SK-N-SH (cell line): ENCODE measurements at regions not wholly inside any gene's neighbourhood (a gene's known extent, or its start where the extent isn't known, plus 50 kb on each side); places are given as distances from the start of the nearest gene placed in this dataset.

Experiments
- CTCF ChIA-PET: fragments of 300-600, 350-600 bp; formaldehyde crosslinking; extraction: SDS; loops from one replicate; lab custom pipeline; 2021; lab: Yijun Ruan, JAX
- POLR2A ChIA-PET: fragments of 350-600 bp; sonication (Branson Sonifier 250); formaldehyde crosslinking; extraction: SDS; loops from one replicate; lab custom pipeline; 2020; ENCODE audit warnings: antibody characterized with exemption, inconsistent platforms; lab: Yijun Ruan, JAX
- DNase-seq: peaks from one replicate; pipeline ENCODE4 v3.0.0; 2012
- H2AFZ ChIP-seq: fragments of 200-600 bp; sonication (generic); 2 replicates; pipeline ENCODE4 v1.8.1; 2016; ENCODE audit warnings: antibody characterized with exemption, mild to moderate bottlenecking, low read depth
- H3F3A ChIP-seq: fragments of 200-600 bp; sonication (generic); replicated peaks from 2 replicates; pipeline ENCODE3; 2016; ENCODE audit warnings: antibody characterized with exemption, mild to moderate bottlenecking; ENCODE audit not compliant: insufficient read depth
- H3K27ac ChIP-seq, 2 experiments: fragments of 200-500 bp in 1 of 2; fragments of 200-600 bp in 1 of 2; sonication (Bioruptor generic) in 1 of 2; sonication (generic), shearing (Covaris generic) in 1 of 2; 2 replicates each; pipeline versions ENCODE4 v1.5.1 to v1.6.1; 2014 to 2016; ENCODE audit warnings: low read depth in 2 of 2, inconsistent platforms in 1 of 2, low read length in 1 of 2, mild to moderate bottlenecking in 1 of 2, mixed read lengths in 1 of 2
- H3K27me3 ChIP-seq: fragments of 200-600 bp; sonication (generic), shearing (Covaris generic); 2 replicates; pipeline ENCODE4 v1.6.1; 2016; ENCODE audit warnings: mixed run types; ENCODE audit not compliant: insufficient read depth
- H3K36me3 ChIP-seq, 2 experiments: fragments of 200-500 bp in 1 of 2; fragments of 200-600 bp in 1 of 2; sonication (Bioruptor generic) in 1 of 2; sonication (generic) in 1 of 2; replicated peaks in 1 of 2; 2 replicates each; pipeline versions ENCODE3 to v1.5.1; 2014 to 2016; ENCODE audit warnings: low read length in 1 of 2, mild to moderate bottlenecking in 1 of 2; ENCODE audit not compliant: insufficient read depth in 2 of 2, control insufficient read depth in 1 of 2
- H3K4me1 ChIP-seq, 2 experiments: fragments of 200-500 bp in 1 of 2; fragments of 200-600 bp in 1 of 2; sonication (Bioruptor generic) in 1 of 2; sonication (generic), shearing (Covaris generic) in 1 of 2; 2 replicates each; pipeline versions ENCODE4 v1.5.1 to v1.6.1; 2014 to 2016; ENCODE audit warnings: low read depth in 1 of 2, low read length in 1 of 2, mixed run types in 1 of 2; ENCODE audit not compliant: insufficient read depth in 2 of 2, control insufficient read depth in 1 of 2
- H3K4me2 ChIP-seq: fragments of 200-600 bp; sonication (generic), shearing (Covaris generic); 2 replicates; pipeline ENCODE4 v1.6.1; 2017; ENCODE audit warnings: mixed run types
- H3K4me3 ChIP-seq, 2 experiments: fragments of 200-500 bp in 1 of 2; fragments of 200-600 bp in 1 of 2; sonication (Bioruptor generic) in 1 of 2; sonication (generic), shearing (Covaris generic) in 1 of 2; 2 replicates each; pipeline versions ENCODE4 v1.5.1 to v1.8.1; 2014 to 2016; ENCODE audit warnings: low read depth in 2 of 2, inconsistent platforms in 1 of 2, low read length in 1 of 2, mild to moderate bottlenecking in 1 of 2, mixed read lengths in 1 of 2, moderate library complexity in 1 of 2
- H3K79me2 ChIP-seq: fragments of 200-600 bp; sonication (generic); 2 replicates; pipeline ENCODE4 v1.8.1; 2017; ENCODE audit warnings: mild to moderate bottlenecking; ENCODE audit not compliant: insufficient read depth
- H3K9ac ChIP-seq: fragments of 200-600 bp; sonication (generic); 2 replicates; pipeline ENCODE4 v1.6.1; 2017; ENCODE audit warnings: mixed run types
- H3K9me2 ChIP-seq: fragments of 200-600 bp; sonication (generic); 2 replicates; pipeline ENCODE4 v1.6.1; 2017; ENCODE audit warnings: mixed run types
- H3K9me3 ChIP-seq: fragments of 200-600 bp; sonication (generic); 2 replicates; pipeline ENCODE4 v1.6.1; 2017; ENCODE audit warnings: mixed run types, mild to moderate bottlenecking, moderate library complexity
- H4K20me1 ChIP-seq: fragments of 200-600 bp; sonication (generic); 2 replicates; pipeline ENCODE4 v1.6.1; 2017; ENCODE audit warnings: mild to moderate bottlenecking, mixed run types; ENCODE audit not compliant: insufficient read depth
- EZH2phosphoT487 ChIP-seq: fragments of 200-600 bp; sonication (generic); IDR thresholded peaks from 2 replicates; pipeline ENCODE4 v1.6.1; 2017; ENCODE audit warnings: low read depth, mixed run types, mild to moderate bottlenecking, antibody characterized with exemption, moderate library complexity, borderline replicate concordance
- FOSL2 ChIP-seq: IDR thresholded peaks from 2 replicates; pipeline ENCODE4 v1.4.0; 2012; ENCODE audit warnings: low read depth, mild to moderate bottlenecking, moderate library complexity, borderline replicate concordance
- FOXJ3 ChIP-seq: sonication (generic); formaldehyde crosslinking; IDR thresholded peaks from 2 replicates; pipeline ENCODE4 v1.5.1; 2020; ENCODE audit warnings: mild to moderate bottlenecking, missing genetic modification reagents
- GABPA ChIP-seq: IDR thresholded peaks from 2 replicates; pipeline ENCODE4 v1.4.0; 2012; ENCODE audit warnings: low read depth, mild to moderate bottlenecking
- JUND ChIP-seq: IDR thresholded peaks from 2 replicates; pipeline ENCODE4 v1.4.0; 2012
- NRF1 ChIP-seq: IDR thresholded peaks from 2 replicates; pipeline ENCODE4 v1.6.1; 2012; ENCODE audit warnings: low read depth, mild to moderate bottlenecking, low read length
- POLR2AphosphoS5 ChIP-seq: IDR thresholded peaks from 2 replicates; pipeline ENCODE4 v1.6.1; 2012; ENCODE audit warnings: low read depth, low read length
- RFX5 ChIP-seq: IDR thresholded peaks from 2 replicates; pipeline ENCODE4 v1.6.1; 2012; ENCODE audit warnings: mild to moderate bottlenecking, improper control_type of control experiment, low read length
- RXRA ChIP-seq: IDR thresholded peaks from 2 replicates; pipeline ENCODE4 v1.4.0; 2012; ENCODE audit warnings: low read depth, mild to moderate bottlenecking, borderline replicate concordance
- SIN3A ChIP-seq: IDR thresholded peaks from 2 replicates; pipeline ENCODE4 v1.6.1; 2012; ENCODE audit warnings: low read depth, mild to moderate bottlenecking, low read length, moderate library complexity, borderline replicate concordance
- TCF12 ChIP-seq: IDR thresholded peaks from 2 replicates; pipeline ENCODE4 v1.4.0; 2012
- USF1 ChIP-seq: IDR thresholded peaks from 2 replicates; pipeline ENCODE4 v1.4.0; 2012; ENCODE audit warnings: low read depth, borderline replicate concordance
- YY1 ChIP-seq: IDR thresholded peaks from 2 replicates; pipeline ENCODE4 v1.4.0; 2012; ENCODE audit warnings: low read depth, mild to moderate bottlenecking
- ZBTB33 ChIP-seq: IDR thresholded peaks from 2 replicates; pipeline ENCODE4 v1.4.0; 2012; ENCODE audit warnings: low read depth, borderline replicate concordance
- WGBS: methylation state at CpG from one replicate; pipeline ENCODE4 v1.1.6; 2017; ENCODE audit warnings: low lambda C conversion rate; 5-methylcytosine and 5-hydroxymethylcytosine counted together

- Histone ChIP-seq H3K27ac (no peak overlapping the region), H3K4me2 (no peak overlapping the region), H2AFZ (no peak overlapping the region), H3K36me3 (no peaks in the 10 kb centered on the region), H3K4me3 (no peak overlapping the region), H3K27me3 (no peaks in the 10 kb centered on the region), H3K9me2 (no peaks in the 10 kb centered on the region), H3K4me1 (no peaks in the 10 kb centered on the region), H3F3A (no peaks in the 10 kb centered on the region), H4K20me1 (no peaks in the 10 kb centered on the region), H3K79me2 (no peaks in the 10 kb centered on the region), H3K9ac (no peak overlapping the region), H3K9me3 (no peaks in the 10 kb centered on the region)
- 22% methylated on average over 2 of the region's 2 CpGs for WGBS
- no peak for DNase-seq
- ChIA-PET POLR2A (no interaction called here), CTCF (no interaction called here)
- no peak for TF ChIP-seq JUND
- no peak for TF ChIP-seq RFX5
- TF ChIP-seq ZBTB33: no peak
- no peak for TF ChIP-seq GABPA
- no peak for TF ChIP-seq POLR2AphosphoS5
- TF ChIP-seq YY1: no peak
- no peak for TF ChIP-seq NRF1
These were observed 174.9 kb downstream of the PPP1R2C start for GRCh38 chrX:42603016-42603415.

- no peak overlapping the region for H3K9ac ChIP-seq
- POLR2A ChIA-PET: no interaction called here
- H3K36me3 ChIP-seq: no peaks in the 10 kb centered on the region
- no peaks in the 10 kb centered on the region for H4K20me1 ChIP-seq
- H3K9me2 ChIP-seq: no peaks in the 10 kb centered on the region
- CTCF ChIA-PET: no interaction called here
- H3K4me2 ChIP-seq: no peak overlapping the region
- 12% methylated on average over 1 of the region's 1 CpG for WGBS
- H3K4me1 ChIP-seq: no peaks in the 10 kb centered on the region
- H3K79me2 ChIP-seq: no peaks in the 10 kb centered on the region
- no peak for DNase-seq
- H3K27me3 ChIP-seq: no peaks in the 10 kb centered on the region
- H2AFZ ChIP-seq: no peak overlapping the region
- TF ChIP-seq POLR2AphosphoS5 (no peak), SIN3A (no peak), ZBTB33 (no peak), FOSL2 (no peak), USF1 (no peak), JUND (no peak), TCF12 (no peak), FOXJ3 (CRISPR knock-in tag) (no peak), RXRA (no peak), EZH2phosphoT487 (no peak), GABPA (no peak)
- H3K27ac ChIP-seq: no peak overlapping the region
- no peaks in the 10 kb centered on the region for H3F3A ChIP-seq
- no peaks in the 10 kb centered on the region for H3K9me3 ChIP-seq
- H3K4me3 ChIP-seq: no peak overlapping the region
These were observed 175.4 kb downstream of the PPP1R2C start for GRCh38 chrX:42602566-42602965.
